GM04503 (cell line): ENCODE measurements at regions not wholly inside any gene's neighbourhood (a gene's known extent, or its start where the extent isn't known, plus 50 kb on each side); places are given as distances from the start of the nearest gene placed in this dataset.

Experiments used
- DNase-seq: peaks from one replicate; pipeline ENCODE4 v3.0.0-alpha.2; 2012; ENCODE audit warnings: low read depth

- no peak for DNase-seq
These were observed 52.5 kb upstream of the CTDP1 start for GRCh38 chr18:79626905-79627749.

- DNase-seq = no peak
These were observed 51.8 kb upstream of the CTDP1 start for GRCh38 chr18:79627750-79628294.

GRCh38 chr18:79628416-79629248, 51.0 kb upstream of the CTDP1 start:
- DNase-seq = no peak

- DNase-seq = no peak
These were observed 50.4 kb upstream of the CTDP1 start for GRCh38 chr18:79629249-79629558.

- DNase-seq = no peak
These were observed 50.0 kb upstream of the CTDP1 start for GRCh38 chr18:79629606-79630005.
